Loucy (cell line): ENCODE measurements at regions not wholly inside any gene's neighbourhood (a gene's known extent, or its start where the extent isn't known, plus 50 kb on each side); places are given as distances from the start of the nearest gene placed in this dataset.

Source experiments
- CTCF ChIP-seq: fragments of 200-600 bp; sonication (generic); conservative IDR thresholded peaks from 2 replicates; pipeline ENCODE4 v1.5.1; 2014; ENCODE audit warnings: mild to moderate bottlenecking, antibody characterized with exemption, low read length
- EZH2phosphoT487 ChIP-seq: fragments of 200-600 bp; IDR thresholded peaks from 2 replicates; pipeline ENCODE4 v1.6.1; 2018; ENCODE audit warnings: antibody characterized with exemption, mild to moderate bottlenecking, moderate library complexity, borderline replicate concordance

- TF ChIP-seq CTCF (no peak), EZH2phosphoT487 (no peak)
Observed at GRCh38 chr5:171549274-171549673, 129.8 kb downstream of the FGF18 start.
